Progenitor cell of endocrine pancreas (in vitro differentiated cells): ENCODE measurements at regions not wholly inside any gene's neighbourhood (a gene's known extent, or its start where the extent isn't known, plus 50 kb on each side); places are given as distances from the start of the nearest gene placed in this dataset.
A peak's percentile ranks its signal among the peaks of the same experiment; 100 is the strongest.

Experiments used
- DNase-seq: peaks from one replicate; pipeline ENCODE4 v3.0.0; 2021; ENCODE audit warnings: low spot score; ENCODE audit not compliant: unreplicated experiment
- H3K27ac Mint-ChIP-seq: 2 replicates; pipeline ENCODE4 v1.8.0; 2021; ENCODE audit warnings: mild to moderate bottlenecking, moderate library complexity, mixed read lengths
- H3K27me3 Mint-ChIP-seq: 2 replicates; pipeline ENCODE4 v1.8.0; 2021; ENCODE audit warnings: mixed read lengths
- H3K36me3 Mint-ChIP-seq: 2 replicates; pipeline ENCODE4 v1.8.0; 2022; ENCODE audit warnings: mixed read lengths; ENCODE audit not compliant: insufficient read depth
- H3K4me1 Mint-ChIP-seq: 2 replicates; pipeline ENCODE4 v1.8.0; 2021; ENCODE audit warnings: low read depth, mixed read lengths
- H3K4me3 Mint-ChIP-seq: 2 replicates; pipeline ENCODE4 v1.8.0; 2021; ENCODE audit warnings: low read depth, mild to moderate bottlenecking, moderate library complexity, mixed read lengths
- H3K9me3 Mint-ChIP-seq: 2 replicates; pipeline ENCODE4 v1.8.0; 2021; ENCODE audit warnings: low read depth, mixed read lengths
- CTCF ChIP-seq: fragments of 200-600 bp; sonication (generic); IDR thresholded peaks from one replicate; pipeline ENCODE4 v1.5.0; 2021; ENCODE audit warnings: antibody characterized with exemption, mild to moderate bottlenecking; ENCODE audit not compliant: unreplicated experiment

- TF ChIP-seq CTCF = no peak
- Mint-ChIP-seq H3K27ac (peak overlapping the region; percentile 27), H3K4me3 (no peak overlapping the region), H3K9me3 (peaks cover 4% of the 10 kb centered on the region), H3K27me3 (peaks cover 12% of the 10 kb centered on the region), H3K4me1 (peaks cover 17% of the 10 kb centered on the region), H3K36me3 (no peaks in the 10 kb centered on the region)
- DNase-seq = no peak
Observed at GRCh38 chr16:80233097-80233835, 307.5 kb upstream of the DYNLRB2 start.

- Mint-ChIP-seq H3K27ac (no peak overlapping the region), H3K9me3 (peaks cover 5% of the 10 kb centered on the region), H3K27me3 (peaks cover 12% of the 10 kb centered on the region), H3K4me3 (no peak overlapping the region), H3K36me3 (no peaks in the 10 kb centered on the region), H3K4me1 (peaks cover 17% of the 10 kb centered on the region)
- DNase-seq = no peak
- TF ChIP-seq CTCF = no peak
Observed at GRCh38 chr16:80231888-80232287, 308.9 kb upstream of the DYNLRB2 start.

GRCh38 chr16:80231121-80231520 lies 309.7 kb upstream of the DYNLRB2 start:
- peaks cover 17% of the 10 kb centered on the region for H3K4me1 Mint-ChIP-seq
- H3K4me3 Mint-ChIP-seq = no peak overlapping the region
- H3K9me3 Mint-ChIP-seq = peaks cover 13% of the 10 kb centered on the region
- H3K36me3 Mint-ChIP-seq = peaks cover under 1% of the 10 kb centered on the region
- peaks cover 12% of the 10 kb centered on the region for H3K27me3 Mint-ChIP-seq
- no peak overlapping the region for H3K27ac Mint-ChIP-seq
- TF ChIP-seq CTCF = no peak
- DNase-seq = no peak

GRCh38 chr16:80230328-80231120 lies 310.3 kb upstream of the DYNLRB2 start:
- H3K36me3 Mint-ChIP-seq = peaks cover 1% of the 10 kb centered on the region
- H3K27ac Mint-ChIP-seq = no peak overlapping the region
- H3K9me3 Mint-ChIP-seq = peaks cover 15% of the 10 kb centered on the region
- H3K4me1 Mint-ChIP-seq = peaks cover 17% of the 10 kb centered on the region
- no peak overlapping the region for H3K4me3 Mint-ChIP-seq
- DNase-seq = no peak
- no peak for TF ChIP-seq CTCF
- peaks cover 12% of the 10 kb centered on the region for H3K27me3 Mint-ChIP-seq

GRCh38 chr16:80226499-80226898 lies 314.3 kb upstream of the DYNLRB2 start:
- peaks cover 10% of the 10 kb centered on the region for H3K27me3 Mint-ChIP-seq
- no peak overlapping the region for H3K27ac Mint-ChIP-seq
- DNase-seq = no peak
- no peaks in the 10 kb centered on the region for H3K4me1 Mint-ChIP-seq
- peaks cover 1% of the 10 kb centered on the region for H3K36me3 Mint-ChIP-seq
- no peak for TF ChIP-seq CTCF
- H3K9me3 Mint-ChIP-seq = peaks cover 21% of the 10 kb centered on the region
- no peak overlapping the region for H3K4me3 Mint-ChIP-seq
